Skeletal muscle satellite cell (primary cell): ENCODE measurements at regions not wholly inside any gene's neighbourhood (a gene's known extent, or its start where the extent isn't known, plus 50 kb on each side); places are given as distances from the start of the nearest gene placed in this dataset.
"Not testable (repeated sequence)": the region's sequence is repeated elsewhere in the genome, so short reads cannot be mapped to it uniquely, and the experiment has no call there.

Experiments used
- H3K27me3 ChIP-seq: 2 replicates; pipeline ENCODE4 v1.7.0; 2013; ENCODE audit warnings: low read length; ENCODE audit not compliant: control insufficient read depth, insufficient read depth
- H3K36me3 ChIP-seq: 2 replicates; pipeline ENCODE4 v1.7.0; 2013; ENCODE audit warnings: mild to moderate bottlenecking, control low read depth, low read length; ENCODE audit not compliant: insufficient read depth
- H3K4me1 ChIP-seq: 2 replicates; pipeline ENCODE4 v1.7.0; 2013; ENCODE audit warnings: low read length; ENCODE audit not compliant: control insufficient read depth, insufficient read depth
- H3K4me2 ChIP-seq: 2 replicates; pipeline ENCODE4 v1.7.0; 2013; ENCODE audit warnings: mild to moderate bottlenecking, low read length
- H3K4me3 ChIP-seq: 2 replicates; pipeline ENCODE4 v1.7.0; 2013; ENCODE audit warnings: low read length
- H3K9ac ChIP-seq: 2 replicates; pipeline ENCODE4 v1.7.0; 2013; ENCODE audit warnings: mild to moderate bottlenecking, low read depth, low read length, moderate library complexity
- H3K9me3 ChIP-seq: replicated peaks from 2 replicates; pipeline ENCODE4 v1.7.0; 2013; ENCODE audit warnings: mild to moderate bottlenecking, control low read depth, low read length

- H3K4me1 ChIP-seq, H3K9me3 ChIP-seq, H3K9ac ChIP-seq, H3K4me3 ChIP-seq, H3K36me3 ChIP-seq, H3K27me3 ChIP-seq, H3K4me2 ChIP-seq: not testable (repeated sequence)
Measured at GRCh38 chr6:86057293-86057980, 414.8 kb upstream of the SYNCRIP start.

DNA sequence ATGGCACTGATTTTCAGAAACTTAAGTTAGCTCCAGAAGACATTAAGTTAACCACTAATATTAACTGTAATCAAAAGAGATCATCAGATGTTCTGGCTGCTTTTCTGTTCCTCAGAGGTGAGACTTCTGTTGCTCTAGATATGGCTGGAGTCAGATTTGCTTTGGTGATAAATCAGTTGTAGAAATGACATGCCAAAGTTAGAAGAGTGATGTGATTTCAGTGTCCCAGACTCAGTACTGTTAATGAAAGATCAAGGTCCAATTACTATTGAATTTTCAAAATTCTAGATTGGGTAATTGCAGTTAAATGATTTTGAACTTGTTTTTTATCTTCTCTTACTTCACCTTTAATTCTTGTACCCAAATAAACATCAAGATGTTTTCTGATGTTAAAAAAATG lies 402.4 kb upstream of the SYNCRIP start:
- H3K4me1 ChIP-seq, result no peaks in the 10 kb centered on the region
- H3K9ac ChIP-seq, result no peak overlapping the region
- no peak overlapping the region for H3K4me2 ChIP-seq
- no peaks in the 10 kb centered on the region for H3K27me3 ChIP-seq
- H3K9me3 ChIP-seq, result peaks cover 4% of the 10 kb centered on the region
- H3K4me3 ChIP-seq, result no peak overlapping the region
- no peaks in the 10 kb centered on the region for H3K36me3 ChIP-seq

DNA sequence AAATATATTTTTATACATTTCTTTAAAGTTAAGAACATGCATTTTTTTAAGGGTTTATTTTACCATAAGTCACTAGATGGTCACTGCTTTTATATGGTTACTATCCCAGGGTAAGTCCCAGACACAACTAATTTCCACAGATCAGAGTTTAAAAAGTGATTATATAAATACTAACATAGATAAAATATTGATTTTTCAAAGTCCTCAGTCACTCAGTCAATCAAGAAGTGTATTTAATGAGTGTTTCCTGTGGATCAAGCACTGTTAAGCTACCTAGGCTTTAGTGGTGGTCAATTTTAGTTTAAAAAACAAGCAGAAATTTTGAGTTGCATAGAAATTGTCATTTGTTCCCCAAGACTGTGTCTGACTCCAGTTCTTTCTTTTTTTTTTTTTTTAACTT lies 399.5 kb upstream of the SYNCRIP start:
- Histone ChIP-seq H3K4me1 (no peaks in the 10 kb centered on the region), H3K9ac (no peak overlapping the region), H3K36me3 (no peaks in the 10 kb centered on the region), H3K27me3 (no peaks in the 10 kb centered on the region), H3K9me3 (peaks cover 4% of the 10 kb centered on the region), H3K4me2 (no peak overlapping the region), H3K4me3 (no peak overlapping the region)

DNA sequence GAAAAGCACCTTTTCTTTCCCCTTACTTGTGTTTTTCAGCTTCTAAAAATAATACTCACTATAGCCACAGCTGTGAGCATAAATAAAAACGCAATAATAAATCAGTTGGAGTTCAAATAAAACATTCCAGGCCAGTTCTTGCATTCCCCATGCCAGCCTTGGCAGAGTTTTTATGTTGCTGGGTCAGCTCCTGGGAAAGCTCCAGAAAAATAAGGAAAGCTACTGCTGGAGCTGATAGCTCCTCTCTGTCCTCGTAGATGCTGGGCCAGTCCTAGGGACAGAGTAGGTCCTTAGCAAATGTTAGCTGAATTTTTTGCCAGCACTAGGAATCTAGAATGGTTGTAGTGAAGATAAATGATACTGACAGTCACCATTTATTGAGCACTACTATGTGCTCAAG lies 389.0 kb upstream of the SYNCRIP start:
- H3K9ac ChIP-seq, result no peak overlapping the region
- no peaks in the 10 kb centered on the region for H3K36me3 ChIP-seq
- H3K9me3 ChIP-seq, result peaks cover 4% of the 10 kb centered on the region
- no peaks in the 10 kb centered on the region for H3K4me1 ChIP-seq
- H3K4me3 ChIP-seq, result no peak overlapping the region
- H3K4me2 ChIP-seq, result no peak overlapping the region
- no peaks in the 10 kb centered on the region for H3K27me3 ChIP-seq

GRCh38 chr6:86030875-86031274 lies 388.2 kb upstream of the SYNCRIP start:
- Histone ChIP-seq H3K4me3 (no peak overlapping the region), H3K9me3 (peaks cover 4% of the 10 kb centered on the region), H3K4me2 (no peak overlapping the region), H3K27me3 (no peaks in the 10 kb centered on the region), H3K4me1 (no peaks in the 10 kb centered on the region), H3K9ac (no peak overlapping the region), H3K36me3 (no peaks in the 10 kb centered on the region)

- no peak overlapping the region for H3K4me2 ChIP-seq
- H3K36me3 ChIP-seq, result no peaks in the 10 kb centered on the region
- no peak overlapping the region for H3K4me3 ChIP-seq
Measured at GRCh38 chr6:86028776-86029175, 386.1 kb upstream of the SYNCRIP start.

GRCh38 chr6:86026890-86027289 lies 384.2 kb upstream of the SYNCRIP start:
- not testable (repeated sequence) for H3K4me3 ChIP-seq, H3K27me3 ChIP-seq, H3K9ac ChIP-seq, H3K4me2 ChIP-seq, H3K9me3 ChIP-seq, H3K4me1 ChIP-seq, H3K36me3 ChIP-seq

More at GRCh38 chr6:86028776-86029175, 386.1 kb upstream of the SYNCRIP start:
- Histone ChIP-seq H3K27me3 (no peaks in the 10 kb centered on the region), H3K4me1 (no peaks in the 10 kb centered on the region), H3K9ac (no peak overlapping the region), H3K9me3 (peaks cover 4% of the 10 kb centered on the region)

GRCh38 chr6:86017236-86017635 lies 374.6 kb upstream of the SYNCRIP start:
- no peak overlapping the region for H3K9ac ChIP-seq
- H3K36me3 ChIP-seq, result no peaks in the 10 kb centered on the region
- no peaks in the 10 kb centered on the region for H3K4me1 ChIP-seq
- no peaks in the 10 kb centered on the region for H3K9me3 ChIP-seq
- no peaks in the 10 kb centered on the region for H3K27me3 ChIP-seq
- no peak overlapping the region for H3K4me3 ChIP-seq
- H3K4me2 ChIP-seq, result no peak overlapping the region

GRCh38 chr6:86016567-86016966 lies 373.9 kb upstream of the SYNCRIP start:
- H3K9me3 ChIP-seq, result no peaks in the 10 kb centered on the region
- H3K36me3 ChIP-seq, result no peaks in the 10 kb centered on the region
- H3K4me1 ChIP-seq, result no peaks in the 10 kb centered on the region
- H3K4me3 ChIP-seq, result no peak overlapping the region
- no peak overlapping the region for H3K9ac ChIP-seq
- H3K27me3 ChIP-seq, result no peaks in the 10 kb centered on the region
- no peak overlapping the region for H3K4me2 ChIP-seq

- Histone ChIP-seq H3K9ac (no peak overlapping the region), H3K27me3 (no peaks in the 10 kb centered on the region), H3K4me2 (no peak overlapping the region), H3K9me3 (no peaks in the 10 kb centered on the region), H3K4me1 (no peaks in the 10 kb centered on the region), H3K4me3 (no peak overlapping the region), H3K36me3 (no peaks in the 10 kb centered on the region)
Measured at GRCh38 chr6:86016077-86016476, 373.4 kb upstream of the SYNCRIP start.

DNA sequence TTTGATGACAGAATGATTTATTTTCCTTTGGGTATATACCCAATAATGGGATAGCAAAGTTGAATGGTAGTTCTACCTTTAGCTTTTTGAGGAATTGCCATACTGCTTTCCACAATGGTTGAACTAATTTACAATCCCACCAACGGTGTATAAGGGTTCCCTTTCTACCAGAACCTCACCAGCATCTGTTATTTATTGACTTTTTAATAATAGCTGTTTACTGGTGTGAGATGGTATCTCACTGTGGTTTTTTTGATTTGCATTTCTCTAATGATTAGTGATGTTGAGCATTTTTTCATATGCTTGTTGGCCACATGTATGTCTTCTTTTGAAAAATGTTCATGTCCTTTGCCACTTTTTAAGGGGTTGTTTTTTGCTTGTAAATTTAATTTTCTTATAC lies 370.3 kb upstream of the SYNCRIP start:
- H3K4me1 ChIP-seq, result not testable (repeated sequence)

DNA sequence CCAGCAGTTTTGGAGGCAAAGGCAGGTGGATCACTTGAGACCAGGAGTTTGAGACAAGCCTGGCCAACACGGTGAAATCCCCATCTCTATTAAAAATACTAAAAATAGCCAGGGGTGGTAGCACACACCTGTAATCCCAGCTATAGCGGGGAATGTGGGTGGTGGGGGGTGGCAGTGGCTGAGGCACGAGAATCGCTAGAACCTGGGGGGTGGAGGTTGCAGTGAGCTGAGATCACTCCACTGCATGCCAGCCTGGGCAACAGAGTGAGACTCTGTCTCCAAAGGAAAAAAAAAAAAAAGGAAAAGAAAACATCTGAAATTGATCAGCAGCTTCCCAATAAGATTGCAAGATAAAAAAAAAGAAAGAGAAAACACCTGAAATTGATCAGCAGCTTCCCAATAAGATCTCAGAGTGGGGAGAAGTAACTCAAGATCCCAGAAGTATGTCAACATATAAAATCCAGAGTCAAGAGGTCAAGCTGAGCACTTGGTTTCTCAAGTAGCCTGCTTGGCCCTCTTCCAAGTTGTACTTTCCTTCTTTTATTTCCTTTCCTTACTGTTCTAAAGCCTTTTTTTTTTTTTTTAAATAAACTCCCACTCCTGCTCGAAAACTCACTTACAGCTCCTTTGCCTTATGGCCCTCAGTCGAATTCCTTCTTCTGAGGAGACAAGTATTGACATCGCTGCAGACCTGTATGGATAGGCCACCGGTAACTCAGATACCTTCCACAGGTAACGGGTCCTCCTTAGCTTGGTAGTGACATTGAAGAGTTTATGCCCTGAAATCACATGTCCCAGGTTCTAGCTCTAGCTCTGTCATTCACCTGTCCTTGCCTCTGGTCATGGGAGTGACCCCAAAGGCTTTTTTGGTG lies 368.5 kb upstream of the SYNCRIP start:
- Histone ChIP-seq H3K4me3 (no peak overlapping the region), H3K36me3 (no peaks in the 10 kb centered on the region), H3K4me1 (no peaks in the 10 kb centered on the region), H3K27me3 (no peaks in the 10 kb centered on the region), H3K9ac (no peak overlapping the region), H3K9me3 (no peaks in the 10 kb centered on the region), H3K4me2 (no peak overlapping the region)

More for the DNA sequence above, 370.3 kb upstream of the SYNCRIP start:
- not testable (repeated sequence) for H3K36me3 ChIP-seq, H3K9ac ChIP-seq, H3K4me2 ChIP-seq, H3K4me3 ChIP-seq, H3K27me3 ChIP-seq, H3K9me3 ChIP-seq
